K562 (cell line): ENCODE measurements at regions not wholly inside any gene's neighbourhood (a gene's known extent, or its start where the extent isn't known, plus 50 kb on each side); places are given as distances from the start of the nearest gene placed in this dataset.

ENCODE experiments used
- CREB1 ChIP-seq, 2 experiments: sonication (generic) in 1 of 2; formaldehyde crosslinking in 1 of 2; IDR thresholded peaks; 2 replicates each; pipeline versions ENCODE4 v1.6.1 to v1.8.0; 2012 to 2022; ENCODE audit warnings: inconsistent platforms in 1 of 2, mild to moderate bottlenecking in 1 of 2, missing genetic modification reagents in 1 of 2, moderate library complexity in 1 of 2
- EZH2 ChIP-seq: IDR thresholded peaks from 2 replicates; pipeline ENCODE4 v1.6.1; 2012; ENCODE audit warnings: low read depth, mild to moderate bottlenecking, inconsistent platforms, low read length, borderline replicate concordance
- HDAC1 ChIP-seq, 2 experiments: fragments of 450-650 bp; IDR thresholded peaks; 2 replicates each; pipeline ENCODE4 v1.6.1; 2016 to 2017; ENCODE audit warnings: inconsistent platforms in 1 of 2, mild to moderate bottlenecking in 1 of 2, moderate library complexity in 1 of 2
- IRF2 ChIP-seq: sonication (generic); formaldehyde crosslinking; IDR thresholded peaks from 2 replicates; pipeline ENCODE4 v1.8.1; 2022; ENCODE audit warnings: mild to moderate bottlenecking, missing genetic modification reagents
- NR4A1 ChIP-seq, 2 experiments: fragments of 250-450 bp in 1 of 2; fragments of 450-650 bp in 1 of 2; sonication (Bioruptor Pico) in 1 of 2; IDR thresholded peaks; 2 replicates each; pipeline versions ENCODE4 v1.4.0 to v1.6.1; 2016 to 2020; ENCODE audit warnings: mild to moderate bottlenecking in 2 of 2, missing compliant biosample characterization in 1 of 2, missing genetic modification characterization in 1 of 2, moderate library complexity in 1 of 2
- POLR2A ChIP-seq: fragments of 450-650 bp; conservative IDR thresholded peaks from 2 replicates; pipeline ENCODE4 v1.6.1; 2016
- RNF2 ChIP-seq: sonication (generic); IDR thresholded peaks from 2 replicates; pipeline ENCODE4 v1.6.1; 2016
- SAP30 ChIP-seq: fragments of 200-600 bp; sonication (generic); IDR thresholded peaks from 2 replicates; pipeline ENCODE4 v1.6.1; 2012; ENCODE audit warnings: borderline replicate concordance, low read depth, mild to moderate bottlenecking, moderate library complexity, low read length, control low read depth, inconsistent platforms; ENCODE audit not compliant: insufficient read depth, poor library complexity, severe bottlenecking
- SP1 ChIP-seq: sonication (generic); formaldehyde crosslinking; IDR thresholded peaks from 2 replicates; pipeline ENCODE4 v1.8.1; 2022; ENCODE audit warnings: mild to moderate bottlenecking, missing genetic modification reagents
- TAF1 ChIP-seq: IDR thresholded peaks from 2 replicates; pipeline ENCODE4 v1.6.1; 2011; ENCODE audit warnings: mild to moderate bottlenecking, low read length, moderate library complexity; ENCODE audit not compliant: insufficient read depth, control insufficient read depth, severe bottlenecking; ENCODE audit errors: extremely low read depth
- ZFP30 ChIP-seq: fragments of 250-450 bp; sonication (Bioruptor Pico); IDR thresholded peaks from 2 replicates; pipeline ENCODE4 v1.8.0; 2022; ENCODE audit warnings: moderate library complexity, mild to moderate bottlenecking, inconsistent platforms, borderline replicate concordance
- ZHX1 ChIP-seq: fragments of 150-350 bp; conservative IDR thresholded peaks from 2 replicates; pipeline ENCODE4 v1.6.1; 2014; ENCODE audit warnings: low read length
- TF ChIP-seq, protein P1 (sequence below), 3 experiments: IDR thresholded peaks in 2 of 3; conservative IDR thresholded peaks in 1 of 3; 2 replicates each; pipeline ENCODE4 v1.5.1; 2011 to 2012; ENCODE audit warnings: low read length in 3 of 3, mild to moderate bottlenecking in 3 of 3, control low read depth in 2 of 3, improper control_type of control experiment in 1 of 3, inconsistent platforms in 1 of 3, low read depth in 1 of 3, mixed read lengths in 1 of 3, moderate library complexity in 1 of 3; ENCODE audit not compliant: insufficient read depth in 2 of 3

DNA sequence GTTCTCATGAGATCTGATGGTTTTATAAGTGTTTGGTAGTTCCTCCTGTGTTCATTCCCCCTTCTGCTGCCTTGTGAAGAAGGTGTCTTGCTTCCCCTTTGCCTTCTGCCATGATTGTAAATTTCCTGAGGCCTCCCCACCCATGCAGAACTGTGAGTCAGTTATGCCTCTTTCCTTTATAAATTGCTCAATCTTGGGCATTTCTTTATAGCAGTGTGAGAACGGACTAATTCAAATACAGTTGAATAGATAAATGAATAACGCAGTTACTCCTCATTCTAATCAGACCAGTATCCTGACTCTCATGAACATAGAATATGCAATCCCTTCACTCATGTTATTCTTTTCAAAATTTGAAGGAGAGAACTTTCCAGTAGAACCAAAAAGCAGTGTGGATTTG lies 375.0 kb upstream of the FZD8 start:
- no peak for TF ChIP-seq IRF2 (CRISPR knock-in tag)
- TF ChIP-seq, protein P1, sequence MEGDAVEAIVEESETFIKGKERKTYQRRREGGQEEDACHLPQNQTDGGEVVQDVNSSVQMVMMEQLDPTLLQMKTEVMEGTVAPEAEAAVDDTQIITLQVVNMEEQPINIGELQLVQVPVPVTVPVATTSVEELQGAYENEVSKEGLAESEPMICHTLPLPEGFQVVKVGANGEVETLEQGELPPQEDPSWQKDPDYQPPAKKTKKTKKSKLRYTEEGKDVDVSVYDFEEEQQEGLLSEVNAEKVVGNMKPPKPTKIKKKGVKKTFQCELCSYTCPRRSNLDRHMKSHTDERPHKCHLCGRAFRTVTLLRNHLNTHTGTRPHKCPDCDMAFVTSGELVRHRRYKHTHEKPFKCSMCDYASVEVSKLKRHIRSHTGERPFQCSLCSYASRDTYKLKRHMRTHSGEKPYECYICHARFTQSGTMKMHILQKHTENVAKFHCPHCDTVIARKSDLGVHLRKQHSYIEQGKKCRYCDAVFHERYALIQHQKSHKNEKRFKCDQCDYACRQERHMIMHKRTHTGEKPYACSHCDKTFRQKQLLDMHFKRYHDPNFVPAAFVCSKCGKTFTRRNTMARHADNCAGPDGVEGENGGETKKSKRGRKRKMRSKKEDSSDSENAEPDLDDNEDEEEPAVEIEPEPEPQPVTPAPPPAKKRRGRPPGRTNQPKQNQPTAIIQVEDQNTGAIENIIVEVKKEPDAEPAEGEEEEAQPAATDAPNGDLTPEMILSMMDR (IDR thresholded peaks at IDR 0.05 in 2 of 3, conservative IDR thresholded peaks at IDR 0.05 in 1 of 3; ENCODE audit: insufficient read depth in 2 of 3, low read depth in 1 of 3, low read length in 3 of 3): no peak
- TF ChIP-seq POLR2A: no peak
- TF ChIP-seq EZH2: no peak
- TF ChIP-seq ZFP30 (CRISPR knock-in tag): no peak
- no peak for TF ChIP-seq CREB1 (IDR thresholded peaks at IDR 0.05)
- TF ChIP-seq CREB1 (CRISPR knock-in tag; IDR thresholded peaks at IDR 0.05): no peak
- no peak for TF ChIP-seq RNF2
- no peak for TF ChIP-seq NR4A1 (CRISPR knock-in tag; IDR thresholded peaks at IDR 0.05)
- TF ChIP-seq NR4A1 (tag; IDR thresholded peaks at IDR 0.05): no peak
- no peak for TF ChIP-seq TAF1
- no peak for TF ChIP-seq SP1 (CRISPR knock-in tag)
- TF ChIP-seq SAP30: no peak
- no peak for TF ChIP-seq HDAC1 (IDR thresholded peaks at IDR 0.05)
- no peak for TF ChIP-seq ZHX1
